ENCODE measurements at regions not wholly inside any gene's neighbourhood (a gene's known extent, or its start where the extent isn't known, plus 50 kb on each side); places are given as distances from the start of the nearest gene placed in this dataset.

GRCh38 chr4:121574618-121575017, 122.2 kb downstream of the ANXA5 start:
- Mint-ChIP-seq H3K9me3 (peaks cover 32% of the 10 kb centered on the region), H3K4me3 (no peak overlapping the region), H3K4me1 (peaks cover 18% of the 10 kb centered on the region), H3K27ac (no peak overlapping the region), H3K36me3 (ENCODE audit: low read depth) (peaks cover 2% of the 10 kb centered on the region), H3K27me3 (ENCODE audit: insufficient read depth) (no peaks in the 10 kb centered on the region)
- H3K4me1 ChIP-seq (ENCODE audit: control insufficient read depth, insufficient read depth, low read length) = no peaks in the 10 kb centered on the region
- H3K4me3 ChIP-seq (ENCODE audit: low read length) = no peak overlapping the region
- H3K27me3 ChIP-seq (ENCODE audit: control insufficient read depth, insufficient read depth, low read length, poor library complexity, severe bottlenecking) = no peaks in the 10 kb centered on the region
- TF ChIP-seq CTCF (conservative IDR thresholded peaks at IDR 0.05) = no peak
- H3K9me3 ChIP-seq (ENCODE audit: control insufficient read depth, low read length) = peaks cover 11% of the 10 kb centered on the region
- H3K36me3 ChIP-seq (ENCODE audit: control insufficient read depth, insufficient read depth, low read length) = no peaks in the 10 kb centered on the region
- H3K27ac ChIP-seq (ENCODE audit: low read depth, low read length) = no peak overlapping the region
- no peak for DNase-seq
- H3K9ac ChIP-seq (ENCODE audit: extremely low read depth, low read length, poor library complexity, severe bottlenecking) = no peak overlapping the region

- Histone ChIP-seq H3K4me1 (ENCODE audit: control insufficient read depth, insufficient read depth, low read length) (peaks cover 7% of the 10 kb centered on the region), H3K27me3 (ENCODE audit: control insufficient read depth, insufficient read depth, low read length, poor library complexity, severe bottlenecking) (no peaks in the 10 kb centered on the region), H3K4me3 (ENCODE audit: low read length) (no peak overlapping the region), H3K9me3 (ENCODE audit: control insufficient read depth, low read length) (peaks cover 12% of the 10 kb centered on the region), H3K27ac (ENCODE audit: low read depth, low read length) (no peak overlapping the region), H3K9ac (ENCODE audit: extremely low read depth, low read length, poor library complexity, severe bottlenecking) (no peak overlapping the region), H3K36me3 (ENCODE audit: control insufficient read depth, insufficient read depth, low read length) (no peaks in the 10 kb centered on the region)
- Mint-ChIP-seq H3K4me1 (peaks cover 32% of the 10 kb centered on the region), H3K9me3 (peaks cover 28% of the 10 kb centered on the region), H3K4me3 (no peak overlapping the region), H3K27me3 (ENCODE audit: insufficient read depth) (no peaks in the 10 kb centered on the region), H3K36me3 (ENCODE audit: low read depth) (peaks cover 2% of the 10 kb centered on the region), H3K27ac (no peak overlapping the region)
- 85 to 100% methylated on average over 2 to 4 of the region's 4 CpGs for WGBS, 2 experiments (ENCODE audit: insufficient coverage in 1 of 2, insufficient read length in 1 of 2)
- peak; percentile 57 for DNase-seq
- TF ChIP-seq CTCF (conservative IDR thresholded peaks at IDR 0.05) = no peak
These were observed 129.0 kb downstream of the ANXA5 start for GRCh38 chr4:121567748-121568147.

- 92 to 100% methylated on average over 2 to 5 of the region's 5 CpGs for WGBS, 2 experiments (ENCODE audit: insufficient coverage in 1 of 2, insufficient read length in 1 of 2)
- H3K27ac Mint-ChIP-seq = no peak overlapping the region
- H3K9me3 Mint-ChIP-seq = peaks cover 2% of the 10 kb centered on the region
- no peaks in the 10 kb centered on the region for H3K27me3 ChIP-seq (ENCODE audit: control insufficient read depth, insufficient read depth, low read length, poor library complexity, severe bottlenecking)
- no peaks in the 10 kb centered on the region for H3K27me3 Mint-ChIP-seq (ENCODE audit: insufficient read depth)
- H3K9me3 ChIP-seq (ENCODE audit: control insufficient read depth, low read length) = peaks cover 4% of the 10 kb centered on the region
- no peaks in the 10 kb centered on the region for H3K36me3 Mint-ChIP-seq (ENCODE audit: low read depth)
- H3K4me1 ChIP-seq (ENCODE audit: control insufficient read depth, insufficient read depth, low read length) = peaks cover 7% of the 10 kb centered on the region
- no peak overlapping the region for H3K9ac ChIP-seq (ENCODE audit: extremely low read depth, low read length, poor library complexity, severe bottlenecking)
- H3K27ac ChIP-seq (ENCODE audit: low read depth, low read length) = no peak overlapping the region
- H3K4me3 Mint-ChIP-seq = no peak overlapping the region
- no peak for TF ChIP-seq CTCF (conservative IDR thresholded peaks at IDR 0.05)
- H3K4me1 Mint-ChIP-seq = peaks cover 18% of the 10 kb centered on the region
- no peak overlapping the region for H3K4me3 ChIP-seq (ENCODE audit: low read length)
- H3K36me3 ChIP-seq (ENCODE audit: control insufficient read depth, insufficient read depth, low read length) = no peaks in the 10 kb centered on the region
- DNase-seq = no peak
These were observed 131.9 kb downstream of the ANXA5 start for GRCh38 chr4:121564840-121565375.

Data from endodermal cell (in vitro differentiated cells).